ENCODE measurements at regions not wholly inside any gene's neighbourhood (a gene's known extent, or its start where the extent isn't known, plus 50 kb on each side); places are given as distances from the start of the nearest gene placed in this dataset.

GRCh38 chr2:14684516-14684915 lies 52.0 kb downstream of the LRATD1 start:
- no peak for DNase-seq

DNA sequence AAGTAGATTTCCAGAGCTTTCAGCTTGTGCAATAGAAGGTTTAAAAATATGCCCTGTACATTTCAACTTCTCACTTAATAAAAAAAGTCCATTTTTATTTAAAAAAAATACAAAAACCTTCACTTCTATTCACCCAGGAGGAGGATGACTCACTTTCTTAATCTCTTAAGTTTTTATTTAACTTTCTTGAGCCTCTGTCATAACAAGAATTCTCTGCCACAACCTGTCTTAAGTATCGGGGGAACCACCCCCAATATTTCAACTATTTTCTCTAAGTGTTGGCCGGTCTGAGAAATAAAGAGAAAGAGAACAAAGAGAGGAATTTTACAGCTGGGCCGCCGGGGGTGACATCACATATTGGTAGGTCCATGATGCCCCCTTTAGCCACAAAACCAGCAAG lies 58.4 kb downstream of the LRATD1 start:
- DNase-seq, result no peak

DNA sequence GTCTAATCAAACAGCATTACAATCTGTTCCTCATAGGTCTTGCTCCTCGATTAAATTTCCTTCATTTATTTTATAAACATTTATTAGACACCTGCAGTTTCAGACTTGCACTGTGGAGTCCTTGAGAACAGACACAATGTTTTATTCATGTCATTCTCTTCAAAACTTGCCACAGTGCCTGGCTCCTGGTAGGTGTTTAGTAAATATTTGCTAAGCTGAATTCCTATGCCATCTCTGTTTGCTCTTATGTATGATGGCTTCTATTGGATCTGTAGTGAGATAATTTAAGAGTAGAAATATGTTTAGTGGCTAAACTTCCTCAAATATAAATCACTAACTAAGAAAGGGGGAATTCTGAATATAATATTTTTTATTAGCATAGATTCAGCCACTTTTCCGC lies 61.4 kb downstream of the LRATD1 start:
- peak; percentile 11 for DNase-seq

- DNase-seq, result no peak
Observed at GRCh38 chr2:14700753-14701152, 68.2 kb downstream of the LRATD1 start.

DNA sequence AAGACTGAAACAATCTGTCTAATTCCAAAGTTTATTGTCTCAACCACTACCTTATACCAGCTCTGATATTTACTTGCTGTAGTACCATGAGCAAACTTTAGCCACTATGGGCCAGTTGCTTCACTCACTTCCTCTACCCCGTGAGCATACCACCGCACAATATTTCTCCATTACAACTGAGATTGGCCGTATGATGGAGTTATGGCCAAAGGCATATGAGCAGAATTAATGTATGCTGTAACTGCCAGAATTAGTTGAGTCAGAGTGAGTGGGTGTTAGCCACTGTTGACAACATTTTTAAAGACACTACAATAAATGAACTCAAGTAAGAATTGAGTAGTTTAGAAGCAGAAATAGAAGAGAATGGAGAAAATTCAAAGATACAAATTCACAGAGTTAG lies 69.7 kb downstream of the LRATD1 start:
- no peak for DNase-seq

DNA sequence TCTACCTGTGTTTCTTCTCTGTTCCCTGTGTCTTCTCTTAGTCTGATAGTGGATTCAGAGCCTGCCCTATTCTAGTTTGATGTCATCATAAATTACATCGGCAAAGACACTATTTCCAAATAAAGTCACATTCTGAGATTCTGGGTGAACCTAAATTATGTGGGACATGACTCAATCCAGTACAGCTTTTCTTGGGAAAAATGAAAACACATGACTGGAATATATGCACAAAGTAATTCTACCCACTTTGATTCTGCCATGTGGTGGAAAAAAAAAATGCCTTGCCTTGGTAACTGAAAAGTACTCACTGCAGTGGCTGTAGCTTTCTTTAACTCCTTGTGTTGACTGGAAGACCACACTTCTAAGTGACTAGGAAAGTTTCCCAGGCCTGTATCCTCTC lies 73.7 kb downstream of the LRATD1 start:
- DNase-seq, result no peak

DNA sequence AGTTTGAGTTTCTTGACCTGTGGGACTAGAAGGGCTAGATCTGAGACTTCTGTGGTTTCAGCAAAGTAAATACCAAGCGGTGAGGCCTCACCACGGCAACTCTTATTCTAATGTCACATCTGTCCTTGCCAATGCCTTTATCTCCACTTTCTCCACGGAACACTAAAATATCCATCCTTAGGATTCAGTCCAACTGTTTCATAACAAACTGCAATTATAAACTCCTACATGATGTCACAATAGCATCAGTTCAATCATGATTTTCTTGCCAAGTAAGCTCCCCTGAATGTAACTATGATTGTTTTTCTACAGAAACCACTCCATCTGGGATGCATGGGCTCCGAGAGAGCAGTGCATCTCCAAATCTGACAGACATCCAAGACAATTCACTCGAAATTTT lies 79.6 kb downstream of the LRATD1 start:
- no peak for DNase-seq

- DNase-seq, result no peak
Observed at GRCh38 chr2:14713248-14713647, 80.7 kb downstream of the LRATD1 start.

GRCh38 chr2:14715600-14715999 lies 83.1 kb downstream of the LRATD1 start:
- no peak for DNase-seq

DNA sequence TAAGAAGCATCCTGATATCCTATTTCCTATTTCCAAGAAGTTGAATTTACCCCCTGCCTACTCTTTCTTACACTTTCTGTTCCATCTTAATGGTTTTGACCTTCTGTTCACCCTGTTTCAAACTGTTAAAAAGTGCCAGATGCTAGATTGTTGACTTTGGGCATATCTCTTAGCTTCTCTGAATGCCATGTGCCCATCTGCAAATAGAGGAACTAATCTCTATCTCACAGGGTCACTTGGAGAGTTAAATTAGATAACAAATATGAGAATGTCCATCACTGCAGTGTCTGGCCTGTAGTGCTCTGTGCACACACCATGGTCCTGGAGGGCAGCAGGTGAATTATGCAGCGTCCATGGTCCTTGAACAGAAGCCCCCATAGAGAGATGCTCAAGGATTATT lies 83.8 kb downstream of the LRATD1 start:
- DNase-seq, result no peak

- DNase-seq, result no peak
Observed at GRCh38 chr2:14717131-14717530, 84.6 kb downstream of the LRATD1 start.

DNA sequence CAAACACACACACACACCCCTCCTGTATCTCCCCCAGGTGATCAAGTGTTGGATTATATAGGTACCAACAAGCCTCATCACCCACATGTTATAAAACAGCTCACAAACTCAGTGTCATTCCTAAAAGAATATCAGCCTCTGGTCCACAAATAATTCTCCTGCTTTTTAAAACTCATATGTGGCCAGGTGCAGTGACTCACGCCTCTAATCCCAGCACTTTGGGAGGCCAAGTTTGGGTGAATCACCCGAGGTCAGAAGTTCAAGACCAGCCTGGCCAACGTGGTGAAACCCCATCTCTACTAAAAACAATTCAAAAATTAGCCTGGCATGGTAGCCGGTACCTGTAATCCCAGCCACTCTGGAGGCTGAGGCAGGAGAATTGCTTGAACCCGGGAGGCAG lies 87.8 kb downstream of the LRATD1 start:
- no peak for DNase-seq

GRCh38 chr2:14720739-14721138 lies 88.2 kb downstream of the LRATD1 start:
- DNase-seq, result no peak

- no peak for DNase-seq
Observed at GRCh38 chr2:14722904-14723570, 90.5 kb downstream of the LRATD1 start.

- DNase-seq, result no peak
Observed at GRCh38 chr2:14723684-14724083, 91.2 kb downstream of the LRATD1 start.

GRCh38 chr2:14735696-14736095 lies 103.2 kb downstream of the LRATD1 start:
- no peak for DNase-seq

DNA sequence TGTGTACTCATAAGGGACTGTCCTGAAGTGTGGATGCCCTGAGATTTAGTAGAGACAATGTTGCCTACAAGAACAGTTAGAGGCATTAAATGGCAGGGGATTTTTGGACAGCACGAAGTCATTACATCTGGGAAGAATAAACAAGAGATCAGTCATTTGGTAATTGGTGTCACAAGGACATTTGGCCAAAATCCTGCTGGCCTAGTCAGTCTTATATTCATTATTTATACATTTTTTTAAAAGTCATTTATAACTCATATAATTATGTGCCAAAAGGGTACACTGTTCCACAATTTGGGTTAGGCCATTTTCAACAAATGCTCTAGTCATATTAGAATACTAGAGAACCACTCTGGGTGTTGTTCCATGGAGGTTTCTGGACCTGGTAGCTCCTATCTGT lies 104.7 kb downstream of the LRATD1 start:
- DNase-seq, result no peak

DNA sequence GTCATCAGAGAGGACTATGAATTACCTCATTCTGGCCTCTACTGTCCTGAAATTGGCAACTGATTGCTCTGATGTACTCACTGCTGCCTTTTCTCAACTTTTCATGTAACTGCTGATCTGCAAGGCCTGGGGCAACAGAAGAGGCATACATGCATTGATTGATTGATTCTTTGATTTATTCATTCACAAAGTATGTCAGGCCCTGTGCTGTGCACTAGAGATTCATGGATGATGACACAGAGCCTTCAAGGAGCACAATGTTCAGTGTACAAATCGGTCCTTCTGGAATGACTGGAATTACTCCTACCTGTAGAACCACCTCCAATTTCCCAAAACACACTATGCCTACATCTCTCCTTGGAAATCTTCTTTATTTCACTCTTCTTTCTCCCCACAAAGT lies 111.3 kb downstream of the LRATD1 start:
- DNase-seq, result no peak

- no peak for DNase-seq
Observed at GRCh38 chr2:14745288-14746076, 113.0 kb downstream of the LRATD1 start.

GRCh38 chr2:14746133-14746532 lies 113.6 kb downstream of the LRATD1 start:
- no peak for DNase-seq

DNA sequence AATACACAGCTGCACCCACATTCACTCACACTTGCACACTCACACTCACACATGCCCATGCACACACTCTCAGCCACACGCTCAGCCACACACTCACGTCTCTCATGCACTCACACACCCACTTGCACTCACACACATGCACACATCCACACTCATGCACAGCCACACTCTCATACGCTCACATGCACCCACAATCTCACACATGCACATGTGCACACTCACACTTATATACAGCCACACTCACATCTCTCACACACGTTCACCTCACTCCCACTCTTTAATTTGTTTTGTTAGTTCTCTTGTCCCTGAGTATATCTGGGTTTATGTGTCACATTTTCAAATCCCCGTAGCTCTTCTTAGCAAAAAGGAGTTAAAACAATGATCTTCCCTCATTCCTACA lies 114.9 kb downstream of the LRATD1 start:
- no peak for DNase-seq

DNA sequence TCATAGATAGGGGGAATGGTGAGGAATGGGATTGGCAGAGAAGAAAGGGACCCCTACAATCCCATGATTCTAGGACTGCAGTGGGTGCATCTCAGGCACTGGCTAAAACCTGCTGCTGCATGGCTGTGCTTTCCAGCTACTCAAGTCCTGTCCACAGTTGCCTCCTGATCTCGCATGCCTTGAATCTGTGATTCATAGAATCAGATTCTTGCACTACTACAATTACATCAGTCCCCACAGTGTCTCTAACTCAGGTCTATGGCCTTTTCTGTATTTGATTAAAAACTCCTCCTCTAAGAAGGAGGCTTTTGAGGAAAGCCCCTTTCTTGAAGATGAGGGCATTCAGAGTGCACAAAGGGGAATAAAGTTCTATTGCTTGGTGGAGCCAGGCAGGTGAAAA lies 117.4 kb downstream of the LRATD1 start:
- no peak for DNase-seq

GRCh38 chr2:14750433-14750832 lies 117.9 kb downstream of the LRATD1 start:
- DNase-seq, result no peak

DNA sequence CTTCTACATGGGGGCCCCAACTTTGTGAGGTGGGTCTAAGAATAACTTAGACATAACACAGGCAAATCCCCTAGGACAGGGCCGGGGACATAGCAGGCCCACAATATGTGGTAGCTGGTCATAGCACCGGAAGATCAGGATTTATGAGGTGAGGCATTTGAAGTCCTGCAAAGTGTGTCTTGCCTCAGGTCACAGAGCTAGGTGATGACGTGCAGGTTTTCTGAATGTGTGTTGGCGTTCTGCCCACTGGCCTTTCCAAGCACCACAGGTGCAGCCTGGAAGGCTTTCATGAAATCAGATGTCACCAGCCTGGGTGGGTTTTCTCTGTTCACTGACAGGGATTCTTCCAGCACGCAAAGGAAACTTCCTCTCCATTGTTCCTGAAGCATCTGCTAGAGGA lies 119.1 kb downstream of the LRATD1 start:
- peak; percentile 39 for DNase-seq

- DNase-seq, result peak; percentile 0
Observed at GRCh38 chr2:14752295-14752694, 119.8 kb downstream of the LRATD1 start.
